Peyer's patch (tissue), 4 donors: ENCODE measurements at regions not wholly inside any gene's neighbourhood (a gene's known extent, or its start where the extent isn't known, plus 50 kb on each side); places are given as distances from the start of the nearest gene placed in this dataset.

ENCODE experiments used
- CTCF ChIP-seq, 6 experiments: fragments of 450-650 bp in 4 of 6; fragments of 200-600 bp in 2 of 6; sonication (generic) in 1 of 6; IDR thresholded peaks; one replicate each; pipeline ENCODE4 v1.5.1; 2017 to 2019; ENCODE audit warnings: antibody characterized with exemption in 6 of 6, mild to moderate bottlenecking in 3 of 6, moderate library complexity in 1 of 6
- POLR2A ChIP-seq, 2 donors: fragments of 450-650 bp; IDR thresholded peaks; one replicate each; pipeline ENCODE4 v1.5.1; 2017; ENCODE audit warnings: antibody characterized with exemption in 2 of 2, mild to moderate bottlenecking in 2 of 2, moderate library complexity in 2 of 2

DNA sequence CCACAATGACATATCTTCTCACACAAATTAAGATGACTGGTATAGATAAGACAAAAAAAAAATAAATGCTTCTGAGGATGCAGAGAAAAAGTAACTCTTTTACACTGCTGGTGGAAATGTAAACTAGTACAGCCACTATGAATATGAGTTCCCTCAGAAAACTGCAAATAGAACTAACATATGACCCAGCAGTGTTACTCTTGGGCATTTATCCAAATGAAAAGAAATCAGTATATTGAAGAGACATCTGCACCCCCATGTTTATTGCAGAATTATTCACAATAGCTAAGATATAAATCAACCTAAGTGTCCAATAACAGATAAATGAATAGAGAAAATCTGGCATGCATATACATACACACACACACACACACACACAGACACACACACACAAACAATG, 83.0 kb upstream of the FAM174A start:
- no peak for TF ChIP-seq POLR2A (IDR thresholded peaks at IDR 0.05)
- no peak for TF ChIP-seq CTCF (IDR thresholded peaks at IDR 0.05)
